NCI-H69 (cell line): ENCODE measurements at regions not wholly inside any gene's neighbourhood (a gene's known extent, or its start where the extent isn't known, plus 50 kb on each side); places are given as distances from the start of the nearest gene placed in this dataset.

Experiments used
- DNase-seq: peaks from one replicate; lab custom pipeline; 2025; lab: John Stamatoyannopoulos, UW

DNA sequence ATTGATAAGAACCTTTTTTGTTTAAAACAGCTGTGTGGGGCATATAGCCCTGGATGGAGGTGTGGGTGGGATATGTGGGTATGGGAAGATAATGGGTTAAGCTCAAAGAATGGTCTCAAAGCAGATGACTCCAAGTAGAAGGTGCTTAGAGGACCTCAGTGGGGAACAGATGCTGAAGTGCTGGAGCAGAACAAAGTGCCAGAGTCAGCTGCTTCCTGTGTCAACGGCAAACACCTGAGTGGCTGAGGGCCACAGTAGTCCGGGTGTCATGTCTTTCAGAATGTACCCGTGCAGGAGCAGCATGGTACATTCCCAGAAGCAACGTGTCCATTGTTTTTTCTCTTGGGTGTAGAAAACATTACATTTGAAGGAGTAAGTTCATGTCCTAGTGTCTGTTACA lies 210.6 kb downstream of the CCNG2 start:
- DNase-seq = no peak

DNA sequence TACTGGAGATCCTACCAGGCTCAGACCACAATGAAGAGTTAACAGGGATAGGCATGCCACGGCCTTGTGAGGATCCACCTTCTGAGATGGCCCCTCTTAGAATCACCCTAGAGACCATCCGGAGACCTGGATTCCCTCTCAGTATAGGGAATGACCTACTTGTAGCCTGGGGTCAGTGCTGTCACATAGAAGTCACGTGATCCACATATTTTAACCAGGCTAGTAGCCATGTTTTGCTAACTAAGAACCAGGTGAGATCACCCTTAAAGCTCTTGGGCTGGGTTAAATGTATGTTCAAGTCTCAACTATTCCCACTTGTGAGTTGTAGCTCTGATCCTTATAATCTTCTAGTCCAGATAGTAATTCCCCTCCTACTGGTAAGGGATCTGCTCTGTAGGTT lies 215.4 kb downstream of the CCNG2 start:
- DNase-seq = no peak

DNA sequence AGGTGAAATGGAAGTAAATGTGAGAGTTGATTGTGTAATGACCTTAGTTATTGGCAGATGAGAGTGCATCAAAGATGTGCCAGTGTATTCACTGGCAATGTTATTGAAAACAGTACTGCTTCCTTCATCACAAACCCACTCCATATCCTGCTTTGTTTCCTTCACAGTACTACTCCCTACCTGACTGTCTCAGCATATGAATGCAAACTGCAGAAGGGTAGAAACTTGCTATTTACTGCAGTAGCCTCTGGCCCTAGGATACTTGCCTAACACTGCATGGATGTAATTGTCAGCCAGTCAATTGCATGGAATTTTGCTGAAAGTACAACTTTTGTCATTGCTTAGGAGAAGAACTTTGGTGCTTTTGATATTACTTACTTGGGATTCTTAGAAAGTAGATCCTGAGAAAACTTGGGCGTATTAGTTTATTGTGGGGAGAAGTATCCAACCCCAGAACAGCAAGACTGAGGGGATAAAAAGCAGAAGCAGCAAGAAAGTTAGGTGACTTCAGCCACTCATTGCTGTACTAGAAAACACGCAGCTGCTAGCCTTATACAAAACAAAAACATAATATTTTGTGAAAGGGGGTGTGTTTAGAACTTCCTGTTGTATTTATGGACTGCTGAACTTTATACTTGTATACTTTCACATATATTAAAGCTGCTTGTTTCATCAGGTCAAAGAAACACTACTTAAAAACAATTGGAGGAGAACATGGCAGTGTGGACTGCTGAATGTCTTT lies 219.0 kb downstream of the CCNG2 start:
- DNase-seq = no peak

DNA sequence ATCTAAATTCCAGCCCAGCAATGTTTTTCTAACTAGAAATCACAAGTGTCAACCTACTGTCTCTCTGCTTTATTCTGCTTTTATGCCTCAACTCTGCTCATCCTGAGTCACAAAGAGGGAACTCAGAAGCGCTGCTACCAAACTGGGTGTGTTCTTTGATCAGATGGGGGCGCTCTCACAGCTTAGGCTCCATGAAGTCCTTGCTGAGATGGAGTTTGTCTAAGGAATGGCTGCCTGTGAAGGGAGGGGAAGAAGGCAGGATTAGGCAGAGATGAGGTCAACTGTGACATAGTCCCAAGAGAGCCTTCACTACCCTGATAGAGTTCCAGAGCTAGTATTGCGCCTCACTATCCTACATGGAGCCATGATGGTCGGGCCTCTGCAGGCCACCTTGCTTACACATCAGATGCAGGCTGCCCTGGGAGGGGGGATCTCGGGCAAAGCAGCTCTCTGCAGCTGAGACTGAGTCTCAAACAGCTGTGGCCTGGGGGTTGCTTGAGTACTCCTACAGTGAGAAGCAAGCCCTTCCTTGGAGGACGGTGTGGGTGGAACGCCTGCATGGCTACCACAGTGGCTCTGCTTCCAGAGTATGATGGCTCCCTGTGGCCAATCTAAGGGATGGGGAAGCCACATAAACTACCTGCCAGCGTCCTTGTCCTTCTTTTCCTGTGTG lies 219.9 kb downstream of the CCNG2 start:
- DNase-seq = no peak

DNA sequence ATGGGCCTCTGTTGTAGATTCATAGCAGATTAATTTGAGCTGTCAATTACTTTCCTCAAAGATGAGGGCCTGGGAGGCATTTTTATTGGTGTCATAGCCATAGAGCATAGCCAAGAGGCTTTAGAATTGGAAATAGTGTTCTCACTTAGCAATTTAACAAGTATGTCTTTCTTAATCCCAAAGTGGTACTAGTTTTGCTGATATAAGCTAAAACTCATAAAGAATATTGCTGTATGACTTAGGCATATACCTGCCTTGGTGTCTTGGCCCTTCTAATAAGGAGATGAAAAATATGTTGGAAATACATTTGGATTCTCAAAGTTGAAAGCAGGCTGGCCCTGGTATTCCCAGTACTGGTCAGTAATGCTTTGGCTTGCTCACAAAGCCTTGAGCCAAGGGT lies 221.5 kb upstream of the CXCL13 start:
- DNase-seq = no peak

DNA sequence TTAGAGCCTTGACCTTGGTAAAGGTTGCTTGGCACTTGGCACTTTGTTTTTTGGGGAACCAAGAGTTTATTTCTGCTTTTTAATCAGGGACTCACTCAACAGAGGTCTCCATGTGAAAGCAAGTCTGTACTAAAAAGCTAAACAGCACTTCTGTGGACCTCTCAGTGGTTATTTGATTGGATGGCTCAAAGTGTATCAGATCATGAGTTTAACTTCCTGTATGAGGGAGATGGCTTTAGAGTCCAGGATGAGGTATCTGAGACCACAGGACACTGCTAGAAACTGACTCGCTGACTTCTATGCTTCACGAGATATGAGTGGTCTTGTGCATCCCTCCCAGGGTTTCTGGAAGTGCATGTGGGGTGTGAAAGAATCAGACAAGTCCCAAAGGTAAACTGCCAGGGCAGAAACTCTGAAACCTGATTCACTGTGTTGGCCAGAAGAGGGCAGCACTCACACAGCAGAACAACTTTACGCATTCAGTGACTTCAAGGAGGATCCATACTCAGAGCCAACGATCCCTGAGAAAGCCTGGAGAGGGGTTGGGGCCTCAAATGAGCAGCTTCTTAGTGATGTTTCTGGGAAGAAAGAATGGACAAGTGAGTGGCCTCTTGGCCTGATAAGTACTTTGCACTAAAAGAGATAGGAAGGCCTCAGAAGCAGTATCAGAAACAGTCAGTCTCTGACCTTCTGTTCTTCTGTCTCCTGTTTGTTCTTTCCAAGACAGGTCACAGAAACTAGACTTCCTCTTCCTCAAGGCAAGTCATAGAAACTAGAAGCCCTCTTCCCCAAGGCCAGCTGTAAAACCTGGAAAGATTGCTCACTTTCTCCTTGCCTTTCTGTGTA lies 220.3 kb upstream of the CXCL13 start:
- peak; percentile 47 for DNase-seq

DNA sequence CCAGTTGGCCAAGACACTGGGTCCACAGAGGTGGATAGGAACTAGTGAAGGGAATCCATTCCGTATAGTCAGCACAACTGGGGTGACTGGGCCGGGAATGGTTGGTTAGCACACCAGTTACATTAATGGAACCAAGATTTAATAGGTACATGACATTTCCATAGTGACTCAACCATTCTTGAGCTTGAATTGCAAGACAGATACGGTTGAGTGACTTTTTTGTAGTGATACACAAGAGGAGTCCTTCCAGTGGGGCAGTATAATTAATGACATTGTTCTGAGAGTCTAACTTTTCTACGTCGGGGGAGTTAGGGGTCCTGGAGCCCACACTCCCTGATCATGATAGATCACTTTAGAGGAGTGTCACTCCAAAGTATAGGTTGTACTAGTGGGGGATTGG lies 211.6 kb upstream of the CXCL13 start:
- no peak for DNase-seq

DNA sequence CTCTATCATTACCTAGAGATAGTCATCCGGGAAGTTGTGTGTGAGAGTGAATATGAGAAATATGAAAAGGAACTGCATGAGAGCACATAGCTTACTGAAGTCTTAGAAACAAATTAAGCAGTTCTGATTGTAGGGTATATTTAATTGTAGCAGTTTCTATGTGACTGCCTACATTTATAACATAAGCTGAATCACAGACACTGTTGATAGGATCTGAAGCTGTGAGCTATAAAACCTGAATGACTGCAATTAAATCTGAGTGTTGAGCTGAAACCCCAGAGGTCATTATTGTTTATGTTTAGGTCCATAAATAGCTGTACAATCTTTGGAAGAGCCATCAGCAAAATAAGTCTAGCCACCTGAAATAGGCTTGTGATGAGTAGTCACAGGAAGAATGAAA lies 210.1 kb upstream of the CXCL13 start:
- DNase-seq = no peak

DNA sequence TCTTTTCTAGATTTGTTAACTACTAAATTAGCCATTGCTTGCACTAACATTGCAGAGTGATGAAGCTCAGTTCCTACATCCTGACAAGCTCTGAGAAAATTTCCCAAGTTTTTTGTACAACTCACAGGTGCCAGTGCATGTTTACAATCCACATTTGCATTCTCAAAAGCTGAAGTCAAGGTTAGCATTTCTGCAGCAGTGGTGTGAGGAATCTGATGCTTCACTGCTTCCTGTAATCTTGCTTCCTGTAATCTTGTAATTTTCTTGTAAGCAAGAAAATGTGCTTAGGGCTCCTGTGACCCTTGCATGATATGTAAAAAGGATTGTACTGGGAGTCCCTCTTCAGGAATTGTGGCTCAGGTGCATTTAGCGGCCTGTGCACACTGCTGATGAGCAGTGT lies 207.4 kb upstream of the CXCL13 start:
- no peak for DNase-seq

DNA sequence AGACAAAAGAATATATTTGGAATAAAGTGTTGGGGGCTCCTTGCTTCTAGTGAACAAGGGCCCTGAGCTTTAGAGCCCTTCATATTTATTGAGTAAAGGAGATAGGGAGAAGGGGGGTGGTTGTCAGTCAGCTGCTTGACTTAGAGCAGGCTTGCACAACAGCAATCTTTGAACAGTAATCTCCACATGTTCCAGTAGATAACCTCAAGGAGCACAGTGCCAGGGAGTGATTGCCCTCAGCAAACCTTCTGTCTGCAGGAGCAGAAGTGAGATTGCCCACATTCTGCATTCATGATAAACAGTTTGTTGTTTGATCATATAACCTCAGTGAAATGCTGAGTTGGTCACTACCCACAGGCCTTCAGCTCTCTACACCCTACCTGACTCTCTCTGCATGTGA lies 205.8 kb upstream of the CXCL13 start:
- DNase-seq = no peak

DNA sequence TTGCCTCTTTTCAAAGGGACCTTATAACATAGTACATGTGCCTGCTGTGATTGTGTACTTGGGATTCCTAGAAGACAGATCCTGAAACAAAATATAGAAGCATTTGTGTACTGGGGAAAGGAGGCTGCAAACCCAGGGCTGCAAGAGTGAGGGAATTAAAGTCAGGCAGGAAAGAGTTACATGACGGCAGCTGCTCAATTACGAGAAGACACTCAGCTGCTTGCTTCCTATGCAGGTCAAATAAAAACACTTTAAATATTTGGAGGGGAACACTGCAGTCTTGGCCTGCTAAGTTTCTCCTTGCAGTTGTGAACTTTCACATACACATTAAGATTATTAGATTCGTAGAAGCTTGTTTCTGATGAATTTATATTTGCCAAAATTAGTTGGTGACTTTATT lies 191.9 kb upstream of the CXCL13 start:
- no peak for DNase-seq

DNA sequence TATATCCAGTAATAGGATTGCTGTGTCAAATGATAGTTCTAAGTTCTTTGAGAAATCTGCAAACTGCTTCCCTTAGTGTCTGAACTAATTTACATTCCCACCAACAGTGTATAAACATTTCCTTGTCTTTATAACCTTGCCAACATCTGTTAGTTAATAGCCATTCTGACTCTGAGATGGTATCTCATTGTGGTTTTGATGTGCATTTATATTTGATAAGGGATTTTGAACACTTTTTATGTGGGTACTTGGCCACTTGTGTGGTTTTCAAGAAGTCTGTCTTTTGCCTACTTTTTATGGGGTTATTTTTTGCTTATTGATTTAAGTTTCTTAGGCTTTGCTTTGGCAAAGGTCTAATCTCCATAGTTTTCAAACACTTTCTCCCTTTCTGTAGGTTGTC lies 189.9 kb upstream of the CXCL13 start:
- no peak for DNase-seq

DNA sequence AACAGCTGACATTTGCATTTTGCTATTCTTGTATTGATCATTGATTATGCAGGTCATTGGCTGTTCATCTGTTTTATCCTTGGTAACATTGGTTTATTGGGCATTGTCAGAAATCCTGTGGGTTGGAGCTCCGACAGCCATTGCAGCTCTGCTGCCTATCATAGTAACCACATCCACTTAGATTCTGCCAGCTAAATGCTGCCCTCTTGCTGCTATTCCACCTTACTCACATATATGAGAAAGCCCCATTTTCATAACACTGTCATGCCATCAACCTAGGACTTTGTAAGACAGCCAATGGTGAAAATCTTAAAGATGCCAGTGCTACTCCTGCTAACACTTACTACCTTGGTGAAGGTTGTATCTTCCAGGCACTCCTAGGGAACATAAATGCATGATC lies 187.3 kb upstream of the CXCL13 start:
- DNase-seq = peak; percentile 2

DNA sequence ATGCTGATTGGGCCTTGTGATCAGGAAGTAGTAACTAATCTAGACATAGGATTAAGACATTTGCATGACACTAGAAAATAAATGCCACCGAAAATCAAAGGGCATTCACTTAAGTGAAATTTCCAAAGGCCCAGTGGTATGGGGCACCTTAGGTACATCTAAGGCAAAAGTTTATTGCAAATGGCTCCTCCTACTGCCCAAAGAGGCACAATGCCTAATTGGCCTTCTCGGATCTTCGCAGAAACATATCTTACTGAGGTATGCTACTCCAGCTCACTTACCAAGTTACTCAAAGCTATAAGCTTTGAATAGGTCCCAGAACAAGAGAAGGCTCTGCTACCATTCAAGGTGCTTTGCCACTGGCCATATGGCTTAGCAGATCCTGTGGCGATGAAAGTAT lies 174.8 kb upstream of the CXCL13 start:
- no peak for DNase-seq

DNA sequence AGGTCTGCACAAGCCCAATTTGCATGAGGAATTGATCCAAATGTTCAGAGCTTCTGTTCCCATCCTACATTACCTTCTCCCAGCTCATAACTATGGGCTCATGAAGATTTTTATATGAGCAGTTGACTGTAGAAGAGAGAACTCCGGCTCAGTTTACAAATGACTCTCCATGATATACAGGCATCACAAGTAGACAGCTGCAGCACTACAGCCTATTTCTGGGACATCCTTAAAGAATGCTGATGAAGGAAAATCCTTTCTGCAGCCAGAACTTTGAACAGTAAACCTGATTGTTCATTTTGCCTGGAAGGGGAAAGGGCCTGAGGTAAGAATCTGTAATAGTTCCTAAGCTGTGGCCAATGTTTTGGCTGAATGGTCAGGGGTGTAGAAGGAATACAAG lies 174.1 kb upstream of the CXCL13 start:
- no peak for DNase-seq

DNA sequence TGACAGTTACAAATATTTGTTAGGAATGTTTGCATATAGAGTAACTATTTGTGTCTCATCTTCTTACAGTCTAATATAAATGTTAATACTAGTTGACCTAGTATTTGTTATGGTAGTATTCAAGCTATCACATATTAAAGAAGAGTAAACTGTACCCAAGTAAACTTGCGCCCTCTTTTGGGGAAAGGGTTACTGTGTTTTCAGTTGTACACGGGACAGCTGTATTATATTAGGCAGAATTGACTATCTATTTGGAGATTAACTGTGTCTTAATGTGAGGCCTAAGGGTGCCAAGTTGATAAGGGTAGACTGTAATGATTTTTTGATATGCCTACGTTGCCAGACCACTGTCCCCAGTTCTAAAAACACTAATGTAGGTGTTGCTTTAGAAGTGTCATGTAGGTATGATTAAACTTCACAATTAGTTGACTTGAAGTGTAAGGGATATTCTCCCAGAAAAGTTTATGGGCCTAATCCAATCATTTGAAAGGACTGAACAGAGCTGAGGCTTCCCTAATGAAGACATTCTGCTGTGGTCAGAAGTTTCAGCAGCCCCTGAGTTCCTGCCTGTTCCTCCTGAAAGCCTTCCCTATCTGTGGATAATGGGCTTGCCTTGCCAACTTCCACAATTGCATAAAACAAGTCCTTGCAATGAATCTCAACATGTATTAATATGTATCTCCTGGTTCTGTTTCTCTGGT lies 172.8 kb upstream of the CXCL13 start:
- DNase-seq = no peak

DNA sequence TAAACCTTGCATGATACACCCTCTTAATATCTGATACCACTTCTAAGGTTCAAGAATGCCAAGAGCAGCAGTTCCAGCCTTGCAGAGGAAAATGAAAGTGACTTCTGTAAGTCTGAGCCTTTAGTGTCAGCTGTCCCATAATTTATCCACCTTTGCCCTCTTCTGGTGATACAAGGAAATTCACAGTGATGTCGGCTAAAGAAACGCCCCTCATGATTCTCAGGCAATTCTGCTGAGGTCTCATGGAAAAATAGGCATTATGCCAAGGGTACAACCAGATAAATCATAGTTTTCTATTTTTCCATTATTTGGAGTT lies 172.2 kb upstream of the CXCL13 start:
- DNase-seq = peak; percentile 18

DNA sequence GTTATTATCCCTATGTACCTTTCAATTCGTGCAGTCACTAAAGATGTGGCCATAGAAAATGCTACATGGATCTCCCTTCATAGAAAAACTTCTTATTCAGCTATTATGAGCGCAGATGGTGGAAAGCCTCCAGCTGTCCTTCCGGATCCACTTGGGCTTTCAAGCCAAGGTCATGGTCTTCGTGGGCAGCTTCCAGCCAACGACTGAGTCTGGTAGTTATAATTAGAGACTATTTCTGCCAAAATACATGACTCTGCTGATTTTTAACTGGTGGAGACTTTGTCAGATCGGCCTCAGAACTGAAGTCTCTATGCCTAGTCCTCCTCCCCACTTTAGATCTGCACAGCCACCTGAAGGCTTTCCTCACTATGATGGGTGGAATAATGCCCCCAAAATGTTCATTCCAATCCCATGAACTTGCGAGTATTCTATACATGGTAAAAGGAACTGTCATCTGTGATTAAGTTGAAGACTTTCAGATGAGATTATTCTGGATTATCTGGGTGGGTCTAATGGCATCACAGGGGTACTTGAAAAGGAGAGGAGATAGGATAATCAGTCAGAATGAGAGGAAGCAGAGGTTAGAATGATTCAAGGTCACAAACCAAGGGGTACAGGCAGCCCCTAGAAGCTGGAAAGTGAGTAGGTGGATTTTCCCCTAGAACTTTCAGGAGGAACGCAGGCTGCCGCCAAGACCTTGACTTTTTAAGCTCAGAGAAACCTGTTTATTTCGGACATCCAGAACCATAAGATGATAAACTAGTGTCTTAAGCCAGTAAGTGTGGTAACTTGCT lies 171.1 kb upstream of the CXCL13 start:
- no peak for DNase-seq

DNA sequence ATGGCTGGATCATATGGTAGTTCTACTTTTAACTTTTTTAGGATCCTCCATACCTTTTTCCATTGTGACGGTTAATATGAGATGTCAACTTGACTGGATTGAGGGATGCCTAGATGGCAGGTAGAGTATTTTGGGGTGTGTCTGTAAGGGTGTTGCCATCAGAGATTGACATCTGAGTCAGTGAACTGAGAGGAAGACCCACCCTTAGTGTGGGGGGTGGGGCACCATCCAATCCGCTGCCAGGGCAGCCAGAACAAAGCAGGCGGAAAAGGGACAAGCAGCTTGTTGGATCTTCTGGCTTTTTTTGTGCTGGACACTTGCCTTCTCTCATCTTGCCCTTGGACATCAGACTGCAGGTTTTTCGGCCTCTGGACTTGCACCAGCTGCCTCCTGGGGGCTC lies 168.5 kb upstream of the CXCL13 start:
- DNase-seq = no peak

DNA sequence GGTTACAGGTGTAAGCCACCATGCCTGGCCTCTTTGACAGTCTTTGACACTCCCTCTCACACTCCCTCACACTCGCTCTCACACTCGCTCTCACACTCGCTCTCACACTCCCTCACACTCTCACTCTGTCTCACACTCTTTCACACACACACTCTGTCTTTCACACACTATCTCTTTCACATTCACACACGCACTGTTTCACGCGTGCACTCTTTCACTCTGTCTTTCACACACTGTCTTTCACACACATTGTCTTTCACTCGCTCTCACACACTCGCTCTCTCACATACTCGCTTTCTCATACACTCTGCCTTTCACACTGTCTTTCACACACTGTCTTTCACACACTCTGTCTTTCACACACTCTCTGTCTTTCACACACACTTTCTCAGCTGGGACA lies 167.1 kb upstream of the CXCL13 start:
- DNase-seq = no peak

DNA sequence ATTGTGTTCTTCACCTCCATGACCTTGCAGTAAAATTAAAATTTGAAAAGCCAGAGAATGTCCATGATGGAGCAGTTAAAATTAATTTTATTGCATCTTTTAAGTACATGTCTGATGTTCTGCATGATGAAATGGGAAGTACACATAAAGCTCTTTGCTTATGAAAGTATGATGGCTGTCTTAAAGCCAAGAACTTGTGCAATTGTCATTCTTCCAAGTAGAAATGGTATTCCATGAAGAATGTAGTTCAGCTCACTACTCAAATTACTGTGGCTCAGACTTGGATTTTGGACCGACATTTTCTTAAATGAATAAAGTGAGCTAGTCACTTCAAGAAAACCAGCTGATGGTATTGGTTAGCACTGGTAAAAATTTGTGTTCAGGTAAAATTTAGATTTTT lies 161.7 kb upstream of the CXCL13 start:
- DNase-seq = no peak

DNA sequence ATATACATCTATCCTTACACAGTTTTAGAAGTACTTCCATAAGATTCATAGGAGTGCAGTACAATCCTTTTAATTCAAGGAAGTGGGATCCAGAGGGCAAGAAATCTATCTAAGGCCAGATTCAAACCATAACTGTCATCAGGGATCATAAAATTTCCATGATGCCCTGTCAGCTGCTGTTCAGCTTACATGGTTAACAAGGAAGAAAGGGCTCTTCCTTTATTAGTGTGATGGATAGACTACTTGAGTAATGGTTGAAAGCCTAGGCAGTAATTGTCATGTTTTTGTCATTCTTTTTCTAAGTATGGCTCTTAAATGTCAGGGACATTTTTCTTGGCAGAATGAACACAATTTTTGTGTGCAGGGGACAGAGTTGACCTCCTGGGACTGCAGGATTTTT lies 159.8 kb upstream of the CXCL13 start:
- DNase-seq = no peak
